Left lung (tissue), 4 donors: ENCODE measurements at regions not wholly inside any gene's neighbourhood (a gene's known extent, or its start where the extent isn't known, plus 50 kb on each side); places are given as distances from the start of the nearest gene placed in this dataset.
"Not testable (repeated sequence)": the region's sequence is repeated elsewhere in the genome, so short reads cannot be mapped to it uniquely, and the experiment has no call there.

Experiments
- ATAC-seq: fragments of 200-7000 bp; cut with Tn5 transposase; one replicate; pipeline ENCODE4 v1.9.1; 2020; ENCODE audit warnings: moderate library complexity
- DNase-seq, 4 donors: peaks; one replicate each; pipeline ENCODE4 v3.0.0-alpha.2; 2013 to 2020
- H3K27ac ChIP-seq, 2 donors: fragments of 200-600 bp; sonication (generic) in 1 of 2; one replicate each; pipeline versions ENCODE4 v1.5.0 to v1.8.0; 2020 to 2021
- H3K27me3 ChIP-seq, 2 donors: fragments of 200-600 bp; sonication (generic) in 1 of 2; one replicate each; pipeline versions ENCODE4 v1.5.0 to v1.8.0; 2020 to 2021
- H3K36me3 ChIP-seq, 2 donors: fragments of 200-600 bp; sonication (generic) in 1 of 2; one replicate each; pipeline versions ENCODE4 v1.5.0 to v1.8.0; 2020 to 2021
- H3K4me1 ChIP-seq, 2 donors: fragments of 200-600 bp; one replicate each; pipeline ENCODE4 v1.8.0; 2021
- H3K4me3 ChIP-seq, 2 donors: fragments of 200-600 bp; sonication (generic) in 1 of 2; one replicate each; pipeline versions ENCODE4 v1.5.0 to v1.8.0; 2020 to 2021; ENCODE audit warnings: mild to moderate bottlenecking in 1 of 2
- H3K9me3 ChIP-seq, 2 donors: fragments of 200-600 bp; sonication (generic) in 1 of 2; one replicate each; pipeline versions ENCODE4 v1.5.0 to v1.8.0; 2020 to 2021
- CTCF ChIP-seq, 2 donors: fragments of 200-600 bp; sonication (generic) in 1 of 2; IDR thresholded peaks; one replicate each; pipeline versions ENCODE4 v1.5.0 to v1.8.0; 2021; ENCODE audit warnings: antibody characterized with exemption in 2 of 2
- intact Hi-C, 2 donors: fragments of 100-400 bp; cut with DNase I; formaldehyde crosslinking; loops; one replicate each; pipeline versions ENCODE4 v1.11.2 to v1.14.2; 2022
- donor health status: DM: no; HTN: yes; CAD: no.
- donor health status: DM: no; HTN: no; CAD: no.

DNA sequence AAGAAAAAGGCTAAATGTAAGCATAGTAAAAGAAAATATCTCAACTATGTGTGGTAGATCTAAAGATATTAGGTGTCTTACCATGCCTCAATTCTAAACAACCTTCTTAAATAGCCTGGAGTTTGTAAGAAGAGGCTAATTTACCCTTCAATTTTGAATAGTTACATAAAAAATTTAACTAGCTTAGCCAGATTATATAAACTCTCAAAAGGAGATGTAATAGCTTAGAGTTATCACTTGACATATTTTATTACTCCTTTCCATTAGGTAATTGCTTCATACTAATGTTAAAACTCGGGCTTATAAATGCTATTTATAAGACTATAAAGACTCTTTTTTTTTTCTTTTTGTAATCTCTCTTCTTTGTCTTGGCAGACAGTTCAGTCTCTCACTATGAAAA, 297.5 kb upstream of the PABPC4L start:
- H3K27ac ChIP-seq = no peak overlapping the region
- H3K4me3 ChIP-seq = no peak overlapping the region
- H3K4me1 ChIP-seq = no peaks in the 10 kb centered on the region
- TF ChIP-seq CTCF (IDR thresholded peaks at IDR 0.05) = no peak
- ATAC-seq (no peak), DNase-seq (no peak)
- no peaks in the 10 kb centered on the region for H3K27me3 ChIP-seq
- H3K36me3 ChIP-seq = no peaks in the 10 kb centered on the region
- intact Hi-C loops = no loop called here
- H3K9me3 ChIP-seq = peaks cover 0 to 3% of the 10 kb centered on the region in 2 donors

- no peaks in the 10 kb centered on the region for H3K27me3 ChIP-seq
- no peak for TF ChIP-seq CTCF (IDR thresholded peaks at IDR 0.05)
- no peak overlapping the region for H3K27ac ChIP-seq
- DNase-seq (peak in 1 of 4 donors; percentile 17), ATAC-seq (no peak)
- intact Hi-C loops = no loop called here
- H3K4me1 ChIP-seq = no peaks in the 10 kb centered on the region
- no peak overlapping the region for H3K4me3 ChIP-seq
- H3K9me3 ChIP-seq = no peaks in the 10 kb centered on the region
- H3K36me3 ChIP-seq = no peaks in the 10 kb centered on the region
Measured at GRCh38 chr4:134490863-134491262, 289.3 kb upstream of the PABPC4L start.

DNA sequence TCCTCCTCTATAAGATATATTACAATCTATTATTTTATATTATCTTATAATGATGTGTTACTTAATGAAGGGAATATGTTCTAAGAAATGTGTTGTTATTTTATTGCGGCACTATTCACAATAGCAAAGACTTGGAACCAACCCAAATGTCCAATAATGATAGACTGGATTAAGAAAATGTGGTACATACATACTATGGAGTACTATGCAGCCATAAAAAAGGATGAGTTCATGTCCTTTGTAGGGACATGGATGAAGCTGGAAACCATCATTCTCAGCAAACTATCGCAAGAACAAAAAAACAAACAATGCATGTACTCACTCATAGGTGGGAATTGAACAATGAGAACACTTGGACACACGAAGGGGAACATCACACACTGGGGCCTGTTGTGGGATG, 281.9 kb upstream of the PABPC4L start:
- H3K27ac ChIP-seq, H3K27me3 ChIP-seq, ATAC-seq, H3K4me1 ChIP-seq, H3K4me3 ChIP-seq, intact Hi-C loops, DNase-seq, H3K9me3 ChIP-seq, H3K36me3 ChIP-seq: not testable (repeated sequence)

DNA sequence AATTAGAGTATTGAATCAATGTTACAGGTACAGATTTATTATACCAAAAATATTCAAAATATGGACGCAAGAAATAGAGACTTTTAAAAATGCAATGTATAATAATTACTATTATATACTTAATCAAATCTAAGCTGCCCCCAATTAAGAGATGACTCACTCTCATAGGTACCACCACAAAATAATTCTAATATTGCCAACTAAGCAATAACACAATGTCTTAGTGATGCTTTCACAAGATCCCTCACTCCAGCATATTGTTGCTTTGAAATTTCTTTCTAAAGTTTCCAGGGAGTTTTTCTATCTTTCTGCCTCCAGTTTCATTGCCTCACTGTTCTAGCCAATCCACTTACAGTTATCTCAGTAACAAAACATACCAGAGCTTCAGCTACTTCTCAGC, 270.0 kb upstream of the PABPC4L start:
- intact Hi-C loops = no loop called here
- H3K27me3 ChIP-seq = no peaks in the 10 kb centered on the region

DNA sequence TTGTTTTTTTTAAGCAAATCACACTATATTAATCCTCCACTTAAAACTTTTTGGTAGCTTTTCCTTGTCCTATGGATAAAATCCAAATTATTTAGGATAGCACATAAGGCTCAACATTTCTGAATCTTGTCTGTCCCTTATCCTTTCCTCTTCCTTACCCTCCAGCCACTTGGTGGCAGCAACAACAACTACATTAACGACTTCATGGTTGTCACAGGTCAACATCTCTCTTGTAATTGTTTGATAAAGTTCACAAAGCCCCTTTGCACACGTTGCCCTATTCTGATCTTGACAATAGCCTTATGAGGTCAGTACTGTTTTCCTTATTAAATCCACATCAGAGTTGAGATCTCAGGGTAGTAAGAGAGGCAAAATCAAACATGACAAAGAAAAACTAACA, 269.0 kb upstream of the PABPC4L start:
- intact Hi-C loops = no loop called here
- Histone ChIP-seq H3K9me3 (no peaks in the 10 kb centered on the region), H3K4me1 (no peaks in the 10 kb centered on the region), H3K4me3 (no peak overlapping the region), H3K27ac (no peak overlapping the region), H3K27me3 (no peaks in the 10 kb centered on the region), H3K36me3 (no peaks in the 10 kb centered on the region)
- DNase-seq = peak in 1 of 4 donors; percentile 5
- peak; percentile 63 for ATAC-seq
- TF ChIP-seq CTCF (IDR thresholded peaks at IDR 0.05) = peak in 1 of 2 donors; percentile 30

More for the DNA sequence above, 270.0 kb upstream of the PABPC4L start:
- Histone ChIP-seq H3K27ac (no peak overlapping the region), H3K9me3 (no peaks in the 10 kb centered on the region), H3K4me1 (no peaks in the 10 kb centered on the region), H3K4me3 (no peak overlapping the region), H3K36me3 (no peaks in the 10 kb centered on the region)
- TF ChIP-seq CTCF (IDR thresholded peaks at IDR 0.05) = no peak
- no peak for ATAC-seq
- DNase-seq = no peak

- Histone ChIP-seq H3K4me1 (no peaks in the 10 kb centered on the region), H3K27me3 (no peaks in the 10 kb centered on the region), H3K27ac (no peak overlapping the region), H3K4me3 (no peak overlapping the region), H3K36me3 (no peaks in the 10 kb centered on the region), H3K9me3 (no peaks in the 10 kb centered on the region)
- ATAC-seq (no peak), DNase-seq (peak in 1 of 4 donors; percentile 0)
- intact Hi-C loops = no loop called here
- TF ChIP-seq CTCF (IDR thresholded peaks at IDR 0.05) = no peak
Measured at GRCh38 chr4:134465417-134465816, 263.8 kb upstream of the PABPC4L start.
